HG02970 (cell line): ENCODE measurements at regions not wholly inside any gene's neighbourhood (a gene's known extent, or its start where the extent isn't known, plus 50 kb on each side); places are given as distances from the start of the nearest gene placed in this dataset.
"Not testable (repeated sequence)": the region's sequence is repeated elsewhere in the genome, so short reads cannot be mapped to it uniquely, and the experiment has no call there.

Experiments
- ATAC-seq: cut with Tn5 transposase; IDR thresholded peaks from one replicate; pipeline ENCODE4 v1.9.1; 2021; ENCODE audit warnings: mild to moderate bottlenecking, moderate library complexity, moderate number of reproducible peaks; ENCODE audit not compliant: unreplicated experiment, low FRiP score

- no peak for ATAC-seq
Measured at GRCh38 chr6:15748341-15748740, 85.5 kb upstream of the DTNBP1 start.

- ATAC-seq = no peak
Measured at GRCh38 chr6:15747354-15747883, 84.6 kb upstream of the DTNBP1 start.

- no peak for ATAC-seq
Measured at GRCh38 chr6:15745781-15746180, 83.0 kb upstream of the DTNBP1 start.

GRCh38 chr6:15744818-15745402 lies 82.1 kb upstream of the DTNBP1 start:
- no peak for ATAC-seq

DNA sequence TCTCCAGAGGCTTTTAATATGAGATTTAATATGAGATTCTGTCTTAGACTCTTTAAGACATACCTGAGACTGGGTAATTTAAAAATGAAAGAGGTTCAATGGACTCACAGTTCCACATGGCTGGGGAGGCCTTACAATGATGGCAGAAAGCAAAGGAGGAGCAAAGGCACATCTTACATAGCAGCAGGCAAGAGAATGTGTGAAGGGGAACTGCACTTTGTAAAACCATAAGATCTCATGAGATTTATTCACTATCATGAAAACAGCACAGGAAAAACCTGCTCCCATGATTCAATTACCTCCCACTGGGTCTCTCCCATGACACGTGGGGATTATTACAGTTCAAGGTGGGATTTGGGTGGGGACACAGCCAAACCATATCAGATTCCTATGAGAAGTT lies 79.2 kb upstream of the DTNBP1 start:
- not testable (repeated sequence) for ATAC-seq

DNA sequence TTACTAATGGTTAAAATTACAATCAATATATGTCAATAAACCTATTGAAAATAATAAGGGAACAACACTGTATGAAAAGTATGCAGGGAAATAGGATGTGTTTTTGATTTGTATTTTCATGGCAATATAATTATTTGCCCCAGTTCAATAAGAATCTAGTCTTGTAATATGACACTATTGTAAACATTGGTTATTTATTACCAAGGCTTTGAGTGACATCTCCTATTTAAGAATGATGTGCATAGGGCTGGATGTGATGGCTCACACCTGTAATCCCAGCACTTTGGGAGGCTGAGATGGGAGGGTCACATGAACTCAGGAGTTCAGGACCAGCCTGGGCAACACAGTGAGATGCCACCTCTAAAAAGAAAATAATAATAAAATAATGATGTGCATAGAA lies 78.6 kb upstream of the DTNBP1 start:
- no peak for ATAC-seq

DNA sequence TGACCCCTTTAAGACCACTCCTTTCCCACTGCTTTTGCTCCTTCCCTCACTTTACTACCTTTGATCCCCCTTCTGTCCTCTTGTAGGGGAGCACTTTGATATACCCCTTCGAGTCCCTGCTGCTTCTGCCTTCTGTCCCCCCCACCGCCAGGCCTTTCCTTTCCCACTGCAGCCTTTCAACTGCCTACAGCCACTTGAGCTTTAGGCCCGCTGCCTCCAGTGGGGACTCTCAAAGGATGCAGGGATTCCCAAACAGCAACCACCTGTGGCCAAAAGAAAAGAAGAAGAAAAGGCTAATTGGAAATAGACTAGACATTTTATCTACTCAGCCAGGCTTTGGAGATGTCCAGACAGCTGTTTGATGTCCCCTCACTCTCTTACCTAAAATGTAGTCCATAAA lies 77.0 kb upstream of the DTNBP1 start:
- no peak for ATAC-seq

DNA sequence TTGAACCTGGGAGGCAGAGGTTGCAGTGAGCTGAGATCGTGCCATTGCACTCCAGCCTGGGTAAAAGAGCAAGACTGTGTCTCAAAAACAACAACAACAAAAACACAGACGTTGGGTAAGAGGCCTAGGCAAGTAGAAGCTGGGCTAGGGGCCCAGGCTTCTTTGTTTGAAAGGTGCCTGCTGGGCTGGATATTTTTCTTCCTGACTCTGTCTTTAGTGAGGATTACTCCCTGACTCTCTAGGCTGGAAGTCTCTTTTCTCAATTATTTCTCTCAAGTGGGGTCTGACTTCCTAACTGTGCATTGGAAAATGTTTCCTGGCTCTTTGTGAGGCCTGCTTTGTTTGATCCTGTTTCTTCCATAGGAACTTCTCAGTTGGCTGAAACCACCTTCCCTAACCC lies 76.5 kb upstream of the DTNBP1 start:
- no peak for ATAC-seq

DNA sequence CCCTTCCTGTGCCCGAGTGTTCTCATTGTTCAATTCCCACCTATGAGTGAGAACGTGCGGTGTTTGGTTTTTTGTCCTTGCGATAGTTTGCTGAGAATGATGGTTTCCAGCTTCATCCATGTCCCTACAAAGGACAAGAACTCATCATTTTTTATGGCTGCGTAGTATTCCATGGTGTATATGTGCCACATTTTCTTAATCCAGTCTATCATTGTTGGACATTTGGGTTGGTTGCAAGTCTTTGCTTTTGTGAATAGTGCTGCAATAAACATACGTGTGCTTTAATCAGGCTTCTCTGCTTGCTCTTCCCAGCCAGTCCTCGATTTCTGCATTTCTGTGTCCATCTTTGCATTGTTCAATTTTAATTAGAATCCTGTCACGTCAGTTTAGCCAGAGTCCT lies 75.4 kb upstream of the DTNBP1 start:
- ATAC-seq = not testable (repeated sequence)

GRCh38 chr6:15736297-15736696 lies 73.5 kb upstream of the DTNBP1 start:
- no peak for ATAC-seq

GRCh38 chr6:15735567-15736265 lies 72.9 kb upstream of the DTNBP1 start:
- no peak for ATAC-seq

DNA sequence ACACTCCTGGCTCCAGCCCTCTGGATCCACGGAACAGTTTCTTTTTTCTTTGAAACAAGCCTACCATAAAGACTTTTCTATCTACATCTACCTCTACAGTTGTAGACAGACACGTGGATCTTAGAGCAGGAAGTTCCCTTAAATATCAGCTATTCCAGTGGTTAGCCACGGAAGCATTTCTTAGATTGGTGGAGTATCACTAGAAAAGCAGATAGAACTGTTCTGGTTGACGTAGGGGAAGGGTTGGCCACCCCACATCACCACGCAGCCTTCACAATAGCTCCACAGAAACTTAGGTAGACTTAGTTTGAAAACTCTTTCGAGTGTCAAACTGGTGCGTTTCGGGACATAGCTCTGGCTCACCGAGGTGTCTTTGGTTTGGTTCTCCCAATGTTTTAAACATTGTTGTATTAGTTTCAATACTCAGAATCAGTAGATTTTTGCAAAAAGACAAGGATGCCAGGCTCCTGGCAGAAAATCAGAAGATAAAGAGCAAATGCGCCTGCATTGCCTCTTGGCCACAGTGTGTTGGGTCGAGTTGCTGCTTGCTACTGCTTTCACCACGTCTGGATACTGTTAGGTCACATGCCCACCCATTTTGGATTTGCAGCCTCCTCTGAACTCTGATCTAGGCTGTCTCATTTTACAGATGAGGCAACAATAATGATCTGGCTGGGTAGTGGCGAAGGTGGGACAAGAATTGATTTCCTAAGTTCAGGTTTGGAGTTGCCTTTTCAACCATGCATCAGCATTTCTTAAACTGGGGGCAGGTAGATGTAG lies 71.5 kb upstream of the DTNBP1 start:
- no peak for ATAC-seq

DNA sequence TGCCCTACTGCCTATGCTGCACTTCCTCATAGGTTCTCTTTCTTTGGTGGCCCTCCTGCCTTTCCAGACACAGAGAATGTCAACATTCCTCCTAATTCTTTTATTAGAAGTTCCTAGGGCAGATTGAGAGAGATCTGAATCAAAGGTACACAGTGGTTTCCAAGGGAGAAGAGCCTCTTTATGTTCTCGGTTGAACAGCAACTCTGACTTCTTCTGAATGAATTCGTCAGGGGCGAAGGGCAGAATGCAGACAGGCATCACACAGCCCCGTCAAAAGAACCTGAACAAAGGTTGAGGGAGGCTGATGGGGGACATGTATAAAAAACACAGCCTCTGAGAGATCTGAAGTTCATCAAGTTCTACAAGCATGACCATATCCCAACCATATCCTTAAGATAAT lies 68.1 kb upstream of the DTNBP1 start:
- ATAC-seq = no peak

- ATAC-seq = no peak
Measured at GRCh38 chr6:15730442-15730841, 67.6 kb upstream of the DTNBP1 start.

GRCh38 chr6:15722731-15723130 lies 59.9 kb upstream of the DTNBP1 start:
- ATAC-seq = no peak

GRCh38 chr6:15716889-15717288 lies 54.1 kb upstream of the DTNBP1 start:
- ATAC-seq = no peak

- no peak for ATAC-seq
Measured at GRCh38 chr6:15715851-15716250, 53.0 kb upstream of the DTNBP1 start.

GRCh38 chr6:15715060-15715459 lies 52.2 kb upstream of the DTNBP1 start:
- ATAC-seq = no peak

DNA sequence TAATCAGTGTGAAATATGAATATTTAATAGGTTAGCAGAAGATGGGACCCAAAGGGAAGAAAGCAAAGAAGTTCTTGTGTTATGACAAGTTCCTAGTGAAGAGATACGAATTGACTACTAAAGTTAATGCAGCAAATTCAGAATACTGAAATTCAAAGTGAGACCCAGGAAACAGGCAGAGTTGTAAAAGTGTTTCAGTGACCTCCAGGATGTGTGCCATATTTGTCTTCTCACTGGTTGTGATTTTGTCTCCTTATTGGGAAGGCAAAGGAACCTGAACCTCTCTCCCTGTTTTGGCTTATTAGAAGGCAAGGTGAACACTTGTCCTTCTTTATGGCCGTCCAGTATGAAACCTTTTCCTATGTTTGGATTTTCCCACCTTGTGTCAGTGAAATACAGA lies 51.8 kb upstream of the DTNBP1 start:
- ATAC-seq = no peak

DNA sequence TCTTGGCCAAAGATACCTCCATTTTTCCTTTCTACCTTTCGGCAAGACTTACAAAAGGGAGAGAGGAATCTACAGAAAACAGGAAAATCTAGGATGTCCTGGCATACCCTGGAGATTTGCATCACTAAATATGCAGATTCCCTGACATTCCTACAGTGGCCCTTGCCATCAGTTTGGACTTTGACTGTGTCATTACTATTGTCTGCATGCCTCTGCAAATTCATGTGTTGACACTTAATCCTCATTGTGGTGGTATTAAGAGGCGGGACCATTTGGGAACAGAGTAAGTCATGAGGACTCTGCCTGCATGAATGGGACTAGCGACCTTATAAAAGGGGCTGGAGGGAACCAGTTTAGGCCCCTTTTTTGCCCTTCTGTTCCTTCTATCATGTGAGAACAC lies 50.5 kb upstream of the DTNBP1 start:
- ATAC-seq = no peak

DNA sequence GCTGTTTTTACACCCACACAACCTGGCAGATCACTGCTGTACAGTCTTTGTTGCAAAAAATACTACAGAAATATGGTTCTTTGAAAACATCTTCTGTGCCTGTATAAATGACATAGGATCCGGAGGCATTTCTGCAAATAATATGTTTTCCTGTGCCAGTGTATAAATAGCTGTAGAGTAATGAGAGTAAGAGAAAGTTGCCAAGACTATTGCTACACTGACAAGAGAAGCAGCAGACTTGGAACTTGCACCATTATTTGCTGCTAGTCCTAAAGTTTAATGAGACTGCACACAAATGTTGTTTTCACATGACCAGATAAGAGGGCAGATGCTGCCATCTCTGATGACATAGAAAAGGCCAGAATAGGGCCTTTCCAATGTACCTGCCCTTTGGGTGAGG lies 50.0 kb upstream of the DTNBP1 start:
- no peak for ATAC-seq
